ENCODE measurements at regions not wholly inside any gene's neighbourhood (a gene's known extent, or its start where the extent isn't known, plus 50 kb on each side); places are given as distances from the start of the nearest gene placed in this dataset.
A peak's percentile ranks its signal among the peaks of the same experiment; 100 is the strongest.
"Not testable (repeated sequence)": the region's sequence is repeated elsewhere in the genome, so short reads cannot be mapped to it uniquely, and the experiment has no call there.

DNA sequence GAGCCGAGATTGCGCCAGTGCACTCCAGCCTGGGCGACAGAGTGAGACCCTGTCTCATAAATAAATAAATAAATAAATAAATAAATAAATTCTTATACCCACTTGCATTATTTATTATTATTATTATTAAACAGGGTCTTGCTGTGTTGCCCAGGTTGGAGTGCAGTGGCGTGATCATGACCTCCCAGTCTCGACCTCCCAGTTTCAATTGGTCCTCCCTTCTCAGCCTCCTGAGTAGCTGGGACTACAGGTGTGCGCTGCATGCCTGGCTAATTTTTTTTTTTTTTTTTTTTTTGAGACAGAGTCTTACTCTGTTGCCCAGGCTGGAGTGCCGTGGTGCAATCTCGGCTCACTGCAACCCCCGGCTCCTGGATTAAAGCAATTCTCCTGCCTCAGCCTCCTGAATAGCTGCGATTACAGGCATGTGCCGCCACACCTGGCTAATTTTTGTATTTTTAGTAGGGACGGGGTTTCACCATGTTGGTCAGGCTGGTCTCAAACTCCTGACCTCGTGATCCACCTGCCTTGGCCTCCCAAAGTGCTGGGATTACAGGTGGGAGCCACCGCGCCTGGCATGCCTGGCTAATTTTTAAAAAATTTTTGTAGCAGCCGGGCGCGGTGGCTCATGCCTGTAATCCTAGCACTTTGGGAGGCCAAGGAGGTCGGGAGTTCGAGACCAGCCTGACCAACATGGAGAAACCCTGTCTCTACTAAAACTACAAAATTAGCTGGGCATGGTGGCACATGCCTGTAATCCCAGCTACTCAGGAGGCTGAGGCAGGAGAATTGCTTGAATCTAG, 150.2 kb downstream of the SEC14L1 start:
- DNase-seq (ENCODE audit: low read depth), result not testable (repeated sequence)

DNA sequence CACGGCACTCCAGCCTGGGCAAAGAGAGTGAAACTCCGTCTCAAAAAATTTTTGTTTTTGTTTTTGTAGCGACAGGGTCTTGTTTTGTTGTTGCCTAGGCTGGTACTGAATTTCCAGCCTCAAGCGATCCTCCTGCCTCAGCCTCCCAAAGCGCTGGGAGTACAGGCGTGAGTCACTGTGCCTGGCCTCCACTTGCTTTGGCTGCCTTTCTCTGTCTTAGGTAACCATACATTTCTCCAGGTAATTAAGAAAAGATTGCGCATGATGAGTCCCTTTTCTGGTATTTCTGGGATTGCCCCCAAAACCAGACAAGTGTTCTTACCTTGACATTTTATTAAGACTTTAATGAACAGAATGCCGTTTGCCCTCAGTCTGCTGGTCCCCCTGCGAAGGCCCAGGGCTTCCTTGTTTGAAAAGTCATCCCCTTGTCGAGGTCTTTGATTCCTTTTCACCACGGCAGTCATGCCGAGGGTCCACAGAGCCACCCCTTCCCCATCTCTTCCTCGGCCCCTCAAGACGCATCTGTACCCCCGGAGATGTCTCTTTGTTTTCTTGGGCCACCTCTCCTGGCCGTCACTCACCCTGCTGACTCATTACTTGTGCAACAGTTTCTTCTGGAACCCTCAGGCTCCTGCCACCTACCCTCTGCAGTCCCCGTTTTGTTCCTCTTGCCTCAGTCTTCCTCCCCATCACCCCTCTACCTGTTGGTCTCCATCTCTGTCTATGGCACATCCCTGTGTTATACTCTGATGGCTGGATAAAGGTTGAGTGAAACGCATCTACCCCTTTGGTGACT, 151.0 kb downstream of the SEC14L1 start:
- DNase-seq (ENCODE audit: low read depth), result no peak

DNA sequence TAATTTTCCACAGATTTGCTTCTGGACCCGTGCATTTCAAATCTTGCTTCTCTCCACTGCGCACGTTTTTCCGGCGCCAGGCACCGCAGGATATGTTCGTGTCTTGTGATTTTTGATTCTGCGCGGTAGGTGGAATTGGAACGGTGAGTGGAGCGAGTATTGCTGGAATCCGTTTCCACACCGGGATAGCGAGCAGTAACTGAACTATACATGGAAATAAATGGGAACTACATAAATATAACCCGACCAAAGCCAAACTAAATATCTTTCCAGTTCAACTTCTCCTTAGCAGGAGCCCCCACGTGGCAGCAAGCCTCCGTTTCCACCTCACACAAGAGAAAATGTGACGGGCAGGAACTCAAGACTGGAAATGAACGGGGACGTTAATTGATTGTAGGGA, 154.0 kb downstream of the SEC14L1 start:
- DNase-seq (ENCODE audit: low read depth), result no peak

DNA sequence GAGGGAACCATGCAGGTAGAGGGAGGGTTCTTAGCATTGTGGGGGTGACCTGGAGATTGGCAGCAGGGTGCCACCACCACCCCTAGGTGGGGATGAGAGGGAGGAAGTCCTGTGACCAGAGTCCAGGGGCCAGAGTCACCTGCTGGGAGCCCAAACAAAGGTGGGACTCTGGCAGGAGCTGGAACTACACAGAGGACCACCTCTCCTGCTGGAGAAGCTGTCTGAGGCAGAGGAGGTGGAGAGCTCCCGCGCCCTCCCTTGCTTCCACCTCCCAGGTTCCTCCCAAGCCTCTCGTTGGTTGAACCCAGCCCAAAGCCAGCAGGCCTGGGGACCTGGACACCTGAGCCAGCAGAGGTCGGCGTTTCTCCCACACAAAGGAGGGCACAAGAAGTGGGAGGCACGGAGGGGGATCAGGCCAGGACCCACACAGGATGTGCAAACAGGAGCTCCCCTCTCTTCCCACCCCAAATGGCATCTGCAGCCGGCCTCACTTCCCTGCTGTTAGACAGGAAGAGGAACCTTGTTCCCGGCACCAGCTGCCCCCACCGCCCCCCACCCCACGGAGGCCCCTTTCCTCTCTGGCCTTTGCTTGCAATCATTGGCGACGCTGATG, 154.6 kb downstream of the SEC14L1 start:
- no peak for DNase-seq (ENCODE audit: low read depth)

DNA sequence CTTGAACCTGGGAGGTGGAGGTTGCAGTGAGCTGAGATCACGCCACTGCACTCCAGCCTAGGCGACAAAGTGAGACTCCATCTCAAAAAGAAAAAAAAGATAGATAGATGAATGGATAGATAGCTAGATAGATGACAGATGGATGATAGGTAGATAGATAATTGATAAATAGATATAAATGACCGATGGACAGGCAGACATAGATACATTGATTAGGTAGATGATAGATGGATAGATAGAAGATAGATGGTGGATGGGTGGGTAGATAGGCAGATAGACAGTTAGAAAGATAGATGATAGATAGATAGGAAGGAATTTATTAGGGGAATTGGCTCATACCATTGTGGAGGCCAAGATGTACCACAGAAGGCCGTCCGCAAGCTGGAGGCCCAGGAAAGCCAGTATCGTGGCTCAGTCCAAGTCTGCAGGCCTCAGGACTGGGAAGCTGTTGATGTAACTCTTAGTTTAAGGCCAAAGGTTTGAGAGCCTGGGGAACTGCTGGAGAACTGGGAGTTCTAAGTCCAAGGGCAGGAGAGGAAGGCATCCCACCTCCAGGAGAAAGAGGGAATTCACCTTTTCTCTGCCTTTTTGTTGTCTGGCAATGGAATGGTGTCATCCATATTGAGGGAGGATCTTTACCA, 156.1 kb downstream of the SEC14L1 start:
- DNase-seq (ENCODE audit: low read depth), result no peak

DNA sequence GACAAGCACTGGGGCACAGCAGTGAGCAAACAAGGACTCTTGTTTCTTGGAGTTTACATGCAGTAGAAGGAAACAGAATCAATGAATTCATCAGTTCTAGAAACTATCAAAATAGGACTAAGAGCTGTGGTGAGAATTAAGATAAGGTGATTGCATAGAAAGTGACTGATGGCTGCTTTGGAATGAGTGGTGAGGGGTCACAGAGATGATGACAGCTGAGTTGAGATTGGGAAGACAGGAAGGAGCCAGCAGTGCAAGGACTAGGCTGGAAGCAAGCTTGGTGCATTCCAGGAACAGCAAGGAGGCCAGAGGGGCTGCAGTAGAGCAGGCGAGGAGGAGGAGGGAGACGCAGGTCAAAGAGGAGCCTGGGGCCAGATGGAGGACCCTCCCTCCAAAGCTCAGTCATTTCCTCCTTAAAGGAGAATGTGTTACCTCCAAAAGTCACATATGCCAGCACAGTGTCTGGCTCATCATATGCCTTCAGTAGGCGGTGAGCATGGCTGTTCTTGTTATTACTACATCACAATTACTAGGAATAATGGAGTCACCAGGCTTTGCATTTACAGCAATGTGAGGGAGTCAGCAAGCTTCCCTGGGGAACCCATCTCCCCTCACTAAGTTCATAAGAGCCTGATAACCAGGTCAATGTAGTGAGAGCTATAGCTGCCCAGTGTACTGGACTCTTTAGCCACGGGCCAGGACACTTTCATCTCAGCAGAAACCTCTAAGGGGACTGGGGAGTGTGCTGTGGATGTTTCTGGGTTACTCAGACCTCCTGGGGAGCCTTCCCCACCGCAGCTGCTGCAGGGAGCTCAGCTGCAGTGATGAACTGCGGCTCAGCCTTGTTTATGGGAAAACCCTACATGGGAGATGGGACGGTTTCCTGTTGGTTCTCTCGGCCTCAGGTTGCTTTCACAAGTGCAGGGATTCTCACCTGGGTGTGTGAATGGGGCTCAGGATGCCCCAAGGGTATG, 157.2 kb downstream of the SEC14L1 start:
- no peak for DNase-seq (ENCODE audit: low read depth)

DNA sequence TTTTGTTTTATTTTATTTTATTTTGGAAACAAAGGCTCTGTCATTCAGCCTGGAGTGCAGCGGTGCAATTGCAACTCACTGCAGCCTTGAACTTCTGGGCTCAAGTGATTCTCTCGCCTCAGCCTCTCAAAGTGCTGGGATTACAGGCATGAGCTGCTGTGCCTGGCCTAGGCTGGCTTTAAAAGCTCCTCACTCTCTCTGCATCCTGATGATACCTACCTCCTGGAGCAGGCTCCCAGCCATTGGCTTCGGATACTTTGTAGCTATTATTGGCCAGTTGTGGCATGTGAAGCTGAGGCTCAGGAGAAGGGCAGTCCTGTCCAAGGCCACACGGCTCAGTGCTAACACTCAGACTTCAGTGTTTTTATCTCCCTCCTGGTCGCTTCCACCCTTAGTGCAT, 158.0 kb downstream of the SEC14L1 start:
- no peak for DNase-seq (ENCODE audit: low read depth)

DNA sequence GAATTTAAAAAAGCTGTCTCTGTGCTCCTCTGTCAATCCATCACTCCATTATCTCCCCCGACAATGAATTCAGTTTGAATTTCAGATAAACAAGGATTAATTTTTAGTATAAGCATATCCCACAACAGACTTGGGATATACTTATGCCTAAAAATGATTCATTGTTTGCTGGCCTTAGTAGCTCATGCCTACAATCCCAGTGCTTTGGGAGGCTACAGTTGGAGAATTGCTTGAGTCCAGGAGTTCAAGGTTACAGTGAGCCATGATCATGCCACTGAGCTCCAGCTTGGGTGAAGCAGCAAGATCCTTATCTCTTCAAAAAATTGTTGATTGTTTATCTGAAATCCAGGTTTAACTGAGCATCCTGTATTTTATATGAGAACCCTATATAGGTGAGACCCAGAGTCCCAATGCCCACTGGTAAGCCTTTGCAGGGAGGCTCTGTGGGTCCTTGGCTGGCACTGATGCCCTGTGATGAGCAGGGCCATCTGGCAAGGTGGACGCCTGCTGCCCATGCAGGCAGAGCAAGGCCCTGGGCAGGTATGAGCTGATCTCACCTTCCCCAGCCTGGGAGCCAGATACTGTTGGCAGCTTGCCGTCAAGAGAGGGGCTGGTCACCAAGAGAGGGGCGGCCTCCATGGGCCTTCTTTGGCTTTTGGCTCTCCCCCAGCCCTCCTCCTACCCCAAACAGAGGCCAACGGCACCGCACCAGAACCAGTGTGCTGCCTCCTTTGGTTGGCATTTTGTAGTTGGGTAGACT, 158.7 kb downstream of the SEC14L1 start:
- DNase-seq (ENCODE audit: low read depth), result no peak

DNA sequence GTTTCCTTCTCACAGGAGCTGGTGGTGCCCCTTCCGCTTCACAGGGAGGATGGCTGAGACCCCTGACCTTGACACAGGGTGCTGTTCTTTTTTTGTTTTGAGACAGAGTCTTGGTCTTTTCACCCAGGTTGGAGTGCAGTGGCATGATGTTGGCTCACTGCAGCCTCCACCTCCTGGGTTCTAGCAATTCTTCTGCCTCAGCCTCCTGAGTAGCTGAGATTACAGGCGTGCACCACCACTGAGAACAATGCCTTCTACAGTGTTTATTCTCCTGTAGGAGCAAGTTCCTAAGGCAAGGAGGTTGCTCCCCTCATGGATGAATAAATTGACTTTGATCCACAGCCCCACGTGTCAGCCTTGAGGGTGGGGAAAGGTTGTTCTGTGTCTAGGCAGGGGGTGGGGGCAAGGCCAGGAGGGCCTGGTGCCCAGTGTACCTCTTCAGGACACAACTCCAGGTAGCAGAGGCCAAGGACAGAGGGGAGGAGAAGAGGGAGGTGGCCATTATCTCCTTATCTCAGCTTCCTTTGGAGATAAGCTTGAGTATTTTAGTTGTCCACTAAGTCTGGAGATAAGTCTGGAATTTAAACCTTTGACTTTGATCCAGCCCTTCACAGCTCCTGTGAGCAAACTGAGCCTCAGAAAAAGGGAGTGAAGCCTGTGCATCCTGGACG, 159.4 kb downstream of the SEC14L1 start:
- DNase-seq (ENCODE audit: low read depth), result no peak

DNA sequence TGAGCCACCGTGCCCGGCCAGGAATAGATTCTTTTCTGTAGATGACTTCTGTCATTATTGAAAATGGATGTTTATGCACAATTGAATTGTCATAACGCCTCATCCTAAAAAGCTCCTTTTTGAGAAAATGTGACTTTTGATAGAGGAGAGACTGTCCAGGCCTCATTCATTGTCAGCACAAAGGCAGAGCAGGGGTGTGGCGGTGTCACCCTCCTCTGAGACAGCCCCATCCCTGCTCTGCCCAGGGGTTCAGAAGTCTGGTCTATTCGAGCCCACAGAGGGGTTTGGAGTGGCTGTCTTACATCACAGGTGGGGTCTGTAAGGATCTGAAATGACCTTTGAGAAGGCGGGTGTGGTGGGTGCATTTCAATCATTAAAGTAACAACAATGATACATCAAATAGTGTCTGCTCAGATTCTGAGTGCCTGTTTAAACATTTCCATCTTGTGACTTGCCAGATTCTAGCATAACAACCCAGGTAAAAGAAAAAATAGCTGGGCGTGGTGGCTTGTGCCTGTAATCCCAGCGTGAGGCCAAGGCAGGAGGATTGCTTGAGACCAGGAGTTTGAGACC, 161.0 kb downstream of the SEC14L1 start:
- no peak for DNase-seq (ENCODE audit: low read depth)

DNA sequence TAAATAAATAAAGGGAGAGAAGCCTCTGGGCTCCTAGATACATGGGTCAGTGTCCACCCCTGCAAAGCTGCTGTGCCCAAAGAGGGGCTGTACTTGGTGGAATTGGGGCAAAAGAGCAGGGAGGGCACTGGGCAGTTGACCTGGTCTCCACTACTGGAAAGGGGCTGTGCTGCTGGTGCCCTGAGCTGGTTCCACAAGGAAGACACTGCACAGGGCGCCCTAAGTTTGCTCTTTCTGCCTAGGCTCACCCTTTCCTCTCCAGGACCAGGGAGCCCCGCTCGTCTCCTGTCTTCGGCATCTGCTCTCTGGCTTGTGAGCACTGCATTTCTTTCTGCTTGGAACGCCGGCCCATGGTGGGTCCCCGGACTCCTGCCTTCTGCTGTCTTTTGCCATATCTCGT, 161.9 kb downstream of the SEC14L1 start:
- DNase-seq (ENCODE audit: low read depth), result no peak

DNA sequence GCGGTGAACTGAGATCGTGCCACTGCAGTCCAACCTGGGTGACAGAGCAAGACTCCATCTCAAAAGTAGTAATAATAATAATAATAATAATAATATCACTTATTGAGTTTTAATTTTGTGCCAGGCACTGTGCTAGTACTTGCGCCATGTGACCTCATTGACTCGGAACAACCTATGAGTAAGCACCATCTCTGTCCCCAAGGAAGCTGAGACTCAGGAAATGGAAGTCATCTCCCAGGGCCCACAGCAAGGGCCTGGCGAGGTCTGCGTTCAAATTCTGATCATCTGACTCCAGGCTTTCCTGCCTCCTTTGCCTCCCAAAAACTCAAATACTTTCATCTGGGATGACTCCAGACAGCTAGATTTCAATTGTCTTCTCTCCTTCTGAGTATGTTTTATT, 162.9 kb downstream of the SEC14L1 start:
- peak; percentile 32 for DNase-seq (ENCODE audit: low read depth)

DNA sequence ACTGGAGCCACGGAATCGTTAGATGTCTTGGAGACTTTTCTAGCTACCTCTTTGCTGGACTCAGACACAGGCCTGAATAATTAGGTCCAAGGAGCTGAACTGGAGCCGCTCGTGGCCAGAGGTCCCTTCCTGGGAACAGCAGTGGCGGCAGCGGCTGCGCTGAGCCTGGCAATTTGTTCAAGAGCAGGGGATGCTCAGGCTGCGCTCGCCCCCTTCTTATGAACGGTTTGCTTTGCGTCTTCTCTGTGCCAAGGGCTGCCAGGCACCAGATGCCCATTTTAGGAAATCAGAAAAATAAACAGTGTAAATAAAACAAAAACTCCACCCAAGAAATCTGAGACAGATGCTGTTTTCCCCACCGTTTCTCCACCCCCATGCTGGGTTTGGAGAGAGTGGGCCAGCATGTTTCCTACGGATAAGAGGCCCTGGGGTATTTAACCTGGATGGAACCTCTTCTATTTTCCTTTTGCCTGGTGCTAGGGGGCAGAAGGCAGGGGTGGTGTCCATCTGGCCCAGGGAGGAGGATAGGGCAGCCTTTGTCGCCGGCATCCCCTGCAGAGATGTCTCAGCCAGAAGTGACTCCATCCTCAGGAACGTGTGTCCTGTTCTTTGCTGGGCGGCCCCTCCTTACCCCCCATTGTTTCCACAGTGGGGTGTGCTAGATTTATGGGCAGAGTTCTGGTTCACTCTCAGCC, 163.4 kb downstream of the SEC14L1 start:
- peak; percentile 29 for DNase-seq (ENCODE audit: low read depth)

DNA sequence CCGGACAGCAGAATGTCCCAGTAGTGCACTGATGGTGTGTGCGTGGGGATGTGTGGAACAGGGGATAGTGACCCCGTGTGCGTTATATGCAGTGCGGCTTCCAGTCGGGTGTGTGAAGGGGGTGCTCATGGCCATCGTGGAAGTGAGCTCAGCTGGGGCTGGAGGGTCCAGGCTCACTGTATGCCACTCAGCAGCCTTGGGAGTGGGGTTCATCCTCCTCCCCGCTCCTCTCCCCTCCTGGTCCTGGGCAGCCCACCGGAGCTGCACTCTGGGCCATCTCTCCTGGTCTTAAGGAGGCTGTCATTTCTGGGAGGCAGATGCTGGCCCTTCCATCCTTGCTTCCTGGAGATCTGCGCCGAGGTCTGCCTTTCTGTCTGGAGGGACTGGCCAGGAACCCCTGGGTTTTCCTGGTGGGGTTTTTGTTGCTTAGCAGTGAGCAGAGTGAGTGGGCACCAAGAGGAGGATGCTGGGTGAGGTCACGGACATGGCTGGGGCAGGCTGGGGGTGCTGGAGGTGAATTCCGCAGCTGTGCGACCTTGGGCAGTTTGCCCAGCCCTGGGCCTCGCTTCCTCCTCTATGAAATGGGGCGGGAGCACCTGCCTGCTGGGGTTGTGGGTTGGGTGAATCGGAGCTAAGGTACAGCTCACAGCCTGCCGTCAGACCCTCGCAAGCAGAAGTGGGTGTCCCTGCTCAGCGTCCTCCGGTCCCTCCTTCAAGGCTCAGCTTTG, 164.1 kb downstream of the SEC14L1 start:
- DNase-seq (ENCODE audit: low read depth), result no peak

DNA sequence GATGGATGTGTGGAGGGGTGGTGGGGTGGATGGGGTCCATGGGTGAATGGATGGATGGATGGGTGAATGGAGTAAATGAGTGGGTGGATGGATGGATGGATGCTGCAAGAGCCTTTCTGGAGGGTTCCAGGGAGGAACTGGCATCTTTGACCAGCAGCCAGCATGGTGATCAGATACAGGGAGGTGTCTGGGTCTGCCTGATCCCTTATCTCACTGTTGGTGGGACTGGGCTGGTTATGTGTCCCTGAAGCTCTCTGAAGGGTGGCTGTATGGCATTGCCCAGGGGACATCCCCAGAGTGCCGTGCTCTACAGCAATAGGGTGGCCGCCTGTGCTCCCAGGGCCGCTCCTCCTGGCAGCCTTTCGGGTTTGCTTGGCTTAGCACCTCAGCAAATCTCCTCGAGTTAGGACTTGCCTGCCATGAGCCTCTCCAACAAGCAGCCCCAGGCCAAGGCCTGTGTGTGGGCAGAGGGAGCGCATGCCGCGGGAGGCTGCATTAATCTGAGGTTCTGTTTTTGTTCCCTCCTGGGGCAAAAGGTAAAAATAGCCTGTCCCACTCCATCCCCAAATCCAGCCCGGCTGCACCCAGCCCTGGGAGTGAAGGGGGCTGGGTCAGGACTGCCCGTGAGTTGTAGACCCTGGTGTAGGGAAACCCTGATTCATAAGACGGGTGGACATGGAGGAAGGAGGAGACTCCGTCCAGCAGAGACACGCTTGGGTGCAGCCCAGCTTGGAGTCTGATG, 165.4 kb downstream of the SEC14L1 start:
- no peak for DNase-seq (ENCODE audit: low read depth)

DNA sequence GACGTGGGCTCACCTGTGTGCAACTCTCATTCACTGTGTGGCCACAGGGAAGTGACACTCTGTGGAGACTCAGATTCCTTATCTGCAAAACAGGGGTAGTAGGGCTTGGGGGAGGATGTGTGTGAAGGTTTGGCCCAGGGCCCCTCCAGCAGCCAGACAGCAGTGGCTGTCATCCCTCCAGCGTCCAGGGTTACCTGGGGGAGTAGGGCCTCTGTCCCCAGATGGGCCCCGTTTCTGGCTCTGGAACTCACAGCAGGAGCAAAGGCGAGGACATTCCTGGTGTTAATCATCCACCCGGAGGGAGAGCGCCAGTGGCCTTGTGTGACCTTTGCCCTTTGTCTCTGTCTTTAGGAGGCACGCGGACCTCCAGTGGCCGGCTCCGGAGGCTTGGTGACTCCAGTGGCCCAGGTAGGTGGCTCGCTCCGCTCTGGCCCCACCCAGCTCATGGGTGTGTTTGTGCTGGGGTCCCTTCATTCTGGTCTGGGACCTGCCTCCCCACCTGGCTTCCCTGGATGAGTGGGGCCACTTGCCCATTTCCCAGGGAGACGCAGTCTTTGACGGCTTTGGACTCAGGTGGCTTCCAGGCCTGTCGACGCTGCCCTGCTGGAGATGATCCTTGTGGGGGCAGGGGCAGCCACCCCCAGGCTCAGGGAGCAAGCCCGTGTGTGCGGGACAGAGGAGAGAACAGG, 166.2 kb downstream of the SEC14L1 start:
- DNase-seq (ENCODE audit: low read depth), result no peak

Measured in GM04504 (cell line).